H1 (cell line): ENCODE measurements at regions not wholly inside any gene's neighbourhood (a gene's known extent, or its start where the extent isn't known, plus 50 kb on each side); places are given as distances from the start of the nearest gene placed in this dataset.

Experiments
- CTCF ChIA-PET: fragments of 300-600 bp; sonication (Branson Sonifier 250); formaldehyde crosslinking; loops from one replicate; lab custom pipeline; 2021; ENCODE audit not compliant: partially characterized antibody; lab: Charles Lee
- POLR2A ChIA-PET: fragments of 300-600 bp; sonication (Branson Sonifier 250); formaldehyde crosslinking; loops from one replicate; lab custom pipeline; 2021; ENCODE audit warnings: inconsistent platforms; ENCODE audit not compliant: partially characterized antibody; lab: Charles Lee
- DNase-seq, 2 experiments: peaks; one replicate each; pipeline versions ENCODE4 v3.0.0 to v3.0.0-alpha.2; 2010 to 2022; ENCODE audit warnings: low spot score in 2 of 2, low read depth in 1 of 2, mixed read lengths in 1 of 2
- FAIRE-seq: peaks from 2 replicates; lab custom pipeline; 2011; peaks lifted over from hg19 to GRCh38; lab: Jason Lieb, UNC
- H2AFZ ChIP-seq: 2 replicates; pipeline ENCODE4 v1.8.1; 2012; ENCODE audit warnings: low read length, inconsistent platforms
- H2AK5ac ChIP-seq: 2 replicates; pipeline ENCODE4 v1.6.1; 2013; ENCODE audit warnings: low read depth, low read length
- H2BK120ac ChIP-seq: replicated peaks from 2 replicates; pipeline ENCODE3; 2013; ENCODE audit warnings: low read depth, low read length, inconsistent platforms
- H2BK12ac ChIP-seq: 2 replicates; pipeline ENCODE4 v1.6.1; 2013; ENCODE audit warnings: low read depth, low read length
- H2BK15ac ChIP-seq: 2 replicates; pipeline ENCODE4 v1.6.1; 2013; ENCODE audit warnings: low read length
- H2BK20ac ChIP-seq: 2 replicates; pipeline ENCODE4 v1.6.1; 2013; ENCODE audit warnings: low read length
- H2BK5ac ChIP-seq: 2 replicates; pipeline ENCODE4 v1.6.1; 2013; ENCODE audit warnings: low read depth, low read length
- H3K14ac ChIP-seq: 2 replicates; pipeline ENCODE4 v1.6.1; 2013; ENCODE audit warnings: inconsistent platforms; ENCODE audit not compliant: insufficient read length
- H3K18ac ChIP-seq: 2 replicates; pipeline ENCODE4 v1.6.1; 2013; ENCODE audit warnings: low read length; ENCODE audit errors: extremely low read depth
- H3K23ac ChIP-seq: 2 replicates; pipeline ENCODE4 v1.6.1; 2013; ENCODE audit warnings: inconsistent platforms; ENCODE audit not compliant: insufficient read length
- H3K23me2 ChIP-seq: 2 replicates; pipeline ENCODE4 v1.6.1; 2013; ENCODE audit warnings: low read depth, low read length
- H3K27ac ChIP-seq: 2 replicates; pipeline ENCODE4 v1.6.1; 2011; ENCODE audit warnings: low read depth, low read length, inconsistent platforms
- H3K27me3 ChIP-seq, 4 experiments: replicated peaks in 1 of 4; 1 replicate in 1 of 4; 2 replicates in 3 of 4; pipeline versions ENCODE4 v1.6.1 to v1.8.1; 2011 to 2013; ENCODE audit warnings: low read length in 3 of 4, mild to moderate bottlenecking in 3 of 4, inconsistent platforms in 2 of 4, mixed read lengths in 2 of 4, moderate library complexity in 1 of 4; ENCODE audit not compliant: control insufficient read depth in 3 of 4, insufficient read depth in 3 of 4; ENCODE audit errors: extremely low read depth in 1 of 4
- H3K36me3 ChIP-seq, 4 experiments: 2 replicates each; pipeline versions ENCODE4 v1.6.1 to v1.8.1; 2011 to 2013; ENCODE audit warnings: mild to moderate bottlenecking in 4 of 4, low read length in 3 of 4, moderate library complexity in 2 of 4, control low read depth in 1 of 4, inconsistent platforms in 1 of 4; ENCODE audit not compliant: insufficient read depth in 4 of 4, control insufficient read depth in 2 of 4
- H3K4ac ChIP-seq: replicated peaks from 2 replicates; pipeline ENCODE3; 2013; ENCODE audit warnings: low read length, low read depth, mixed read lengths, inconsistent platforms; ENCODE audit not compliant: insufficient read length
- H3K4me1 ChIP-seq, 4 experiments: replicated peaks in 1 of 4; 1 replicate in 1 of 4; 2 replicates in 3 of 4; pipeline versions ENCODE4 v1.6.1 to v1.8.1; 2011 to 2013; ENCODE audit warnings: low read length in 3 of 4, inconsistent platforms in 2 of 4, mixed read lengths in 1 of 4; ENCODE audit not compliant: insufficient read depth in 4 of 4, control insufficient read depth in 3 of 4
- H3K4me2 ChIP-seq, 2 experiments: 2 replicates each; pipeline versions ENCODE4 v1.6.1 to v1.8.1; 2011 to 2013; ENCODE audit warnings: low read depth in 2 of 2, low read length in 2 of 2, control low read depth in 1 of 2, inconsistent platforms in 1 of 2, mild to moderate bottlenecking in 1 of 2; ENCODE audit not compliant: insufficient read depth in 1 of 2
- H3K4me3 ChIP-seq, 4 experiments: fragments of 200-600, 300-600 bp in 1 of 4; sonication (generic), shearing (Covaris generic), sonication (Bioruptor Twin) in 1 of 4; 2 replicates each; pipeline versions ENCODE4 v1.5.1 to v1.8.1; 2011 to 2016; ENCODE audit warnings: low read length in 4 of 4, low read depth in 3 of 4, control low read depth in 2 of 4, inconsistent platforms in 2 of 4, mild to moderate bottlenecking in 2 of 4, mixed read lengths in 1 of 4, moderate library complexity in 1 of 4; ENCODE audit not compliant: insufficient read depth in 2 of 4; ENCODE audit errors: extremely low read depth in 1 of 4
- H3K56ac ChIP-seq: replicated peaks from 2 replicates; pipeline ENCODE3; 2013; ENCODE audit warnings: low read depth, mild to moderate bottlenecking, mixed read lengths, low read length, inconsistent platforms; ENCODE audit not compliant: insufficient read length
- H3K79me1 ChIP-seq: 2 replicates; pipeline ENCODE4 v1.6.1; 2013; ENCODE audit warnings: low read depth, low read length, control low read depth
- H3K79me2 ChIP-seq, 2 experiments: 2 replicates each; pipeline versions ENCODE4 v1.6.1 to v1.8.1; 2012 to 2013; ENCODE audit warnings: low read length in 2 of 2, mild to moderate bottlenecking in 2 of 2, inconsistent platforms in 1 of 2; ENCODE audit not compliant: insufficient read depth in 2 of 2, control insufficient read depth in 1 of 2
- H3K9ac ChIP-seq, 4 experiments: replicated peaks in 1 of 4; 1 replicate in 1 of 4; 2 replicates in 3 of 4; pipeline versions ENCODE4 v1.6.1 to v1.8.1; 2011 to 2013; ENCODE audit warnings: low read depth in 3 of 4, low read length in 3 of 4, control low read depth in 2 of 4, mild to moderate bottlenecking in 2 of 4, moderate library complexity in 2 of 4, inconsistent platforms in 1 of 4; ENCODE audit errors: extremely low read depth in 1 of 4
- H3K9me3 ChIP-seq, 2 experiments: 2 replicates each; pipeline versions ENCODE4 v1.6.1 to v1.8.1; 2012 to 2013; ENCODE audit warnings: mild to moderate bottlenecking in 2 of 2, moderate library complexity in 2 of 2, control low read depth in 1 of 2, inconsistent platforms in 1 of 2, low read depth in 1 of 2, low read length in 1 of 2, mixed read lengths in 1 of 2; ENCODE audit not compliant: insufficient read depth in 2 of 2
- H4K20me1 ChIP-seq, 2 experiments: replicated peaks in 1 of 2; 2 replicates each; pipeline versions ENCODE3 to v1.8.1; 2011 to 2013; ENCODE audit warnings: inconsistent platforms in 2 of 2, low read length in 2 of 2, mild to moderate bottlenecking in 1 of 2; ENCODE audit not compliant: insufficient read depth in 2 of 2, control insufficient read depth in 1 of 2
- H4K5ac ChIP-seq: 2 replicates; pipeline ENCODE4 v1.6.1; 2013; ENCODE audit warnings: low read length, low read depth, mixed read lengths, inconsistent platforms; ENCODE audit not compliant: insufficient read length
- H4K8ac ChIP-seq: 2 replicates; pipeline ENCODE4 v1.8.0; 2013; ENCODE audit warnings: mild to moderate bottlenecking, moderate library complexity, low read length, inconsistent platforms; ENCODE audit not compliant: insufficient read depth; ENCODE audit errors: extremely low read depth
- H4K91ac ChIP-seq: replicated peaks from 2 replicates; pipeline ENCODE3; 2013; ENCODE audit warnings: low read length, mixed read lengths, inconsistent platforms; ENCODE audit not compliant: insufficient read length
- CHD1 ChIP-seq: IDR thresholded peaks from 2 replicates; pipeline ENCODE4 v1.6.1; 2012; ENCODE audit warnings: low read depth, low read length, improper control_type of control experiment
- CTCF ChIP-seq, 3 experiments: IDR thresholded peaks; 1 replicate in 2 of 3; 2 replicates in 1 of 3; pipeline versions ENCODE4 v1.5.1 to v1.6.1; 2011; ENCODE audit warnings: low read length in 3 of 3, mild to moderate bottlenecking in 3 of 3, inconsistent platforms in 2 of 3, low read depth in 1 of 3, moderate library complexity in 1 of 3; ENCODE audit not compliant: insufficient read depth in 1 of 3; ENCODE audit errors: control extremely low read depth in 1 of 3
- FOSL1 ChIP-seq: IDR thresholded peaks from 2 replicates; pipeline ENCODE4 v1.6.1; 2011; ENCODE audit warnings: mild to moderate bottlenecking, low read depth, low read length, moderate library complexity; ENCODE audit not compliant: insufficient read depth
- JUN ChIP-seq: IDR thresholded peaks from 2 replicates; pipeline ENCODE4 v1.6.1; 2011; ENCODE audit warnings: low read depth, mild to moderate bottlenecking, improper control_type of control experiment, low read length
- KDM4A ChIP-seq: IDR thresholded peaks from one replicate; pipeline ENCODE4 v1.7.1; 2012; ENCODE audit warnings: low read depth, mild to moderate bottlenecking, moderate library complexity, low read length, inconsistent platforms; ENCODE audit not compliant: severe bottlenecking
- POLR2A ChIP-seq, 2 experiments: IDR thresholded peaks; 1 replicate in 1 of 2; 2 replicates in 1 of 2; pipeline ENCODE4 v1.6.1; 2011; ENCODE audit warnings: low read depth in 2 of 2, low read length in 2 of 2, mild to moderate bottlenecking in 2 of 2; ENCODE audit errors: control extremely low read depth in 1 of 2
- RNF2 ChIP-seq: fragments of 200-900, 300-1000 bp; sonication (generic); IDR thresholded peaks from 2 replicates; pipeline ENCODE4 v1.7.1; 2016; ENCODE audit warnings: borderline replicate concordance, low read depth, mild to moderate bottlenecking, antibody characterized with exemption, low read length; ENCODE audit not compliant: poor library complexity, severe bottlenecking; ENCODE audit errors: missing control alignments
- TCF12 ChIP-seq: IDR thresholded peaks from 2 replicates; pipeline ENCODE4 v1.6.1; 2011; ENCODE audit warnings: low read depth, mild to moderate bottlenecking, low read length
- WGBS, 2 experiments: shearing (Covaris generic) in 1 of 2; methylation state at CpG; one replicate each; pipeline versions ENCODE4 v1.1.6 to v1.1.7; 2013 to 2015; ENCODE audit warnings: low lambda C conversion rate in 2 of 2, mixed read lengths in 2 of 2, inconsistent platforms in 1 of 2, low coverage in 1 of 2, missing lambda C conversion rate in 1 of 2; ENCODE audit not compliant: insufficient replicate concordance in 2 of 2, insufficient coverage in 1 of 2, insufficient read length in 1 of 2; ENCODE audit errors: extremely low coverage in 1 of 2, missing lambda C conversion rate in 1 of 2; 5-methylcytosine and 5-hydroxymethylcytosine counted together

- Histone ChIP-seq H3K79me1 (no peaks in the 10 kb centered on the region), H3K27me3 (no peaks in the 10 kb centered on the region), H3K18ac (no peak overlapping the region), H4K5ac (no peak overlapping the region), H3K14ac (no peak overlapping the region), H2BK12ac (no peak overlapping the region), H3K36me3 (no peaks in the 10 kb centered on the region), H2BK20ac (no peak overlapping the region), H2AK5ac (no peak overlapping the region), H3K23ac (no peak overlapping the region), H3K4me2 (no peak overlapping the region), H3K79me2 (no peaks in the 10 kb centered on the region), H2AFZ (no peak overlapping the region), H2BK120ac (no peak overlapping the region), H4K8ac (no peak overlapping the region), H3K23me2 (no peaks in the 10 kb centered on the region), H2BK15ac (no peak overlapping the region), H4K91ac (no peak overlapping the region), H3K9ac (no peak overlapping the region), H3K9me3 (no peaks in the 10 kb centered on the region), H3K27ac (no peak overlapping the region), H3K4me1 (no peaks in the 10 kb centered on the region), H4K20me1 (no peaks in the 10 kb centered on the region), H2BK5ac (0 out of 2 replicates have a peak overlapping the region, but pooled peaks have one; percentile 12), H3K4ac (no peak overlapping the region), H3K56ac (no peak overlapping the region), H3K4me3 (no peak overlapping the region)
- TF ChIP-seq JUN = no peak
- TF ChIP-seq FOSL1 = no peak
- TF ChIP-seq CTCF (IDR thresholded peaks at IDR 0.05; ENCODE audit: control extremely low read depth in 1 of 3, insufficient read depth in 1 of 3, low read depth in 1 of 3, low read length in 3 of 3) = no peak
- no peak for TF ChIP-seq KDM4A
- TF ChIP-seq POLR2A (IDR thresholded peaks at IDR 0.05; ENCODE audit: control extremely low read depth in 1 of 2, low read depth in 2 of 2, low read length in 2 of 2) = no peak
- TF ChIP-seq RNF2 = no peak
- TF ChIP-seq CHD1 = no peak
- TF ChIP-seq TCF12 = no peak
- 91% methylated on average over 3 of the region's 4 CpGs; no CpG with 5 or more reads in 1 of the 2 experiments for WGBS, 2 experiments
- POLR2A ChIA-PET = no interaction called here
- DNase-seq (no peak), FAIRE-seq (no peak)
- CTCF ChIA-PET = interaction anchor here (1.1 to 1.5 kb wide), 2 partner anchors 10 to 17 kb away, joined by 3 to 5 read pairs; no protein-coding TSS in a partner anchor
Measured at GRCh38 chr4:134666640-134667039, 465.1 kb upstream of the PABPC4L start.
